ENCODE measurements at regions not wholly inside any gene's neighbourhood (a gene's known extent, or its start where the extent isn't known, plus 50 kb on each side); places are given as distances from the start of the nearest gene placed in this dataset.
"Not testable (repeated sequence)": the region's sequence is repeated elsewhere in the genome, so short reads cannot be mapped to it uniquely, and the experiment has no call there.

DNA sequence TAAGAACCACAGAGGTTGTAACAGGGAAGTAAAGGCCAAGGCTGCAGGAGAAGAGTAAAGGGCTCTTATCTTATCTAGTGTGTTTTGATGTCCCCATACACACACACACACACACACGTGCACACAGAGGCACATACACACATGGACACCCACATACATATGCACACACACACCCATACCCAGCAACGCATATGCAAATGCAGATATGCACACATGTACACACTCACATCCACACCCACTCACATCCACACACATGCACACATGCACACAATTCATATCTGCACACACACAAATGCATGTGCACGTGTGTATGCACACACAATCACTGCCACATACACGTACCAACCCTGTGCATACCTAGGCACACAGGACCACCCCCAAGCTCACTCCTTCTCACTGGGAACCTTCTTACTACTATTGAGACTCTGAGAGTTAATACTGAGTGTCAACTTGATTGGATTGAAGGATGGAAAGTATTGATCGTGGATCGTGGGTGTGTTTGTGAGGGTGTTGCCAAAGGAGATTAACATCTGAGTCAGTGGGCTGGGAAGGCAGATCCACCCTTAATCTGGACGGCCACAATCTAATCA lies 99.0 kb upstream of the AKAP13 start:
- Histone ChIP-seq H3K27ac (ENCODE audit: low read depth, low read length) (no peak overlapping the region), H3K27me3 (ENCODE audit: control insufficient read depth, insufficient read depth, low read length) (no peaks in the 10 kb centered on the region), H3K4me3 (ENCODE audit: low read depth, low read length) (no peak overlapping the region), H3K9me3 (ENCODE audit: control insufficient read depth, insufficient read depth, low read length) (no peaks in the 10 kb centered on the region)
- no peak for DNase-seq (ENCODE audit: low read depth, low spot score)
- TF ChIP-seq, protein P1, sequence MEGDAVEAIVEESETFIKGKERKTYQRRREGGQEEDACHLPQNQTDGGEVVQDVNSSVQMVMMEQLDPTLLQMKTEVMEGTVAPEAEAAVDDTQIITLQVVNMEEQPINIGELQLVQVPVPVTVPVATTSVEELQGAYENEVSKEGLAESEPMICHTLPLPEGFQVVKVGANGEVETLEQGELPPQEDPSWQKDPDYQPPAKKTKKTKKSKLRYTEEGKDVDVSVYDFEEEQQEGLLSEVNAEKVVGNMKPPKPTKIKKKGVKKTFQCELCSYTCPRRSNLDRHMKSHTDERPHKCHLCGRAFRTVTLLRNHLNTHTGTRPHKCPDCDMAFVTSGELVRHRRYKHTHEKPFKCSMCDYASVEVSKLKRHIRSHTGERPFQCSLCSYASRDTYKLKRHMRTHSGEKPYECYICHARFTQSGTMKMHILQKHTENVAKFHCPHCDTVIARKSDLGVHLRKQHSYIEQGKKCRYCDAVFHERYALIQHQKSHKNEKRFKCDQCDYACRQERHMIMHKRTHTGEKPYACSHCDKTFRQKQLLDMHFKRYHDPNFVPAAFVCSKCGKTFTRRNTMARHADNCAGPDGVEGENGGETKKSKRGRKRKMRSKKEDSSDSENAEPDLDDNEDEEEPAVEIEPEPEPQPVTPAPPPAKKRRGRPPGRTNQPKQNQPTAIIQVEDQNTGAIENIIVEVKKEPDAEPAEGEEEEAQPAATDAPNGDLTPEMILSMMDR (IDR thresholded peaks at IDR 0.05; ENCODE audit: low read depth, low read length) = no peak
- POLR2A ChIA-PET = no interaction called here
- CTCF ChIA-PET = interaction anchor here (0.5 kb wide), 1 partner anchor 325 kb away, joined by 4 read pairs; no protein-coding TSS in a partner anchor

DNA sequence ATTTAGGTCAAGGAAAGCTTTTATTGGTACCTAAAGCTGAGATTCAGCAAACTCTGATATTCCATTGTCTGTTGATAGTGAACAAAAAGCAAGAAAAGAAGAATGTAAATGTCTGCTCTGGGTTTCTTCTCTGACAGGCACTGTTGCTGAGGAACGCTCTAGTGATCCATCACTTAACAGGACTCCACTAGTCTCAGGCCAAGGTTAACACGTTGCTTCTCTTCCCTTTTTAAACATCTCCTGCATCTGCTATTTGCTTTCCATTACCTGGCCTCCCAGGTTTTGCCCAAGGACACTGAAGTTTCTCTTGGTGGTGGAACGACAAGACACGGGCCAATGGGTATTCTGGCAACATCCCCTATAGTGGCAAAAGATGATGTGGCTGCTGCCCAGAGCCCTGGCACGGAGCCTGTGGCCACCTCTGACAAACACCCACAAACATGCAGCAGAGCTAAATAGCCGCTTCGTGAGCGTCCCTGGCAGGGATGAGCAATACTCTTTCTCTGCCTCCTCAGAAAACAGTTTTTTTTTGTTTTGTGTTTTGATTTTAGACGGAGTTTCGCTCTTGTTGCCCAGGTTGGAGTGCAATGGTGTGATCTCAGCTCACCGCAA lies 97.8 kb upstream of the AKAP13 start:
- POLR2A ChIA-PET = no interaction called here
- TF ChIP-seq, protein P1 (IDR thresholded peaks at IDR 0.05; ENCODE audit: low read depth, low read length) = no peak
- H3K4me3 ChIP-seq (ENCODE audit: low read depth, low read length) = no peak overlapping the region
- no peak overlapping the region for H3K27ac ChIP-seq (ENCODE audit: low read depth, low read length)
- H3K9me3 ChIP-seq (ENCODE audit: control insufficient read depth, insufficient read depth, low read length) = no peaks in the 10 kb centered on the region
- peak; percentile 27 for DNase-seq (ENCODE audit: low read depth, low spot score)
- CTCF ChIA-PET = interaction anchor here (0.9 kb wide), 1 partner anchor 558 kb away, joined by 3 read pairs; no protein-coding TSS in a partner anchor
- H3K27me3 ChIP-seq (ENCODE audit: control insufficient read depth, insufficient read depth, low read length) = no peaks in the 10 kb centered on the region

DNA sequence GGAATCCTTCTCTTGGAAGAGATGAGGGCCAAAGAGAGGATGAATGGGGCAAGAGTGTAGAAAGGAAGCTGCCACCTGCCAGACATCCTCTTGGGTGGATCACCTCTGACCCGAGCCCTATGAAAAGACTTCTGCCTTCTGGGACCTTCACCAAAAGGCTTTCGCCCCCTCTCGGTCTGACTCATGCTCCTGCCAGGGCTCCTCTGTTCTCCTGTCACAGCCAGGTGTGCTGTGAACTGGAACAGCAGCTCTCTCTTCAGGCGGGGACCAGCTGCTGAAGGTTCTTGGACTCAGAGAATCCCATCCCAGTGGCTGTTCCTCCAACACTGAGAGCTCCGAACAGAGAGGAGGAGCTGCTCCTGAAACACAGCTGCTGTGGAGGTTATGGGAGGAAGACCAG lies 96.6 kb upstream of the AKAP13 start:
- H3K9me3 ChIP-seq (ENCODE audit: control insufficient read depth, insufficient read depth, low read length); DNase-seq (ENCODE audit: low read depth, low spot score); CTCF ChIA-PET; H3K4me3 ChIP-seq (ENCODE audit: low read depth, low read length); H3K27ac ChIP-seq (ENCODE audit: low read depth, low read length); H3K27me3 ChIP-seq (ENCODE audit: control insufficient read depth, insufficient read depth, low read length); POLR2A ChIA-PET: not testable (repeated sequence)

DNA sequence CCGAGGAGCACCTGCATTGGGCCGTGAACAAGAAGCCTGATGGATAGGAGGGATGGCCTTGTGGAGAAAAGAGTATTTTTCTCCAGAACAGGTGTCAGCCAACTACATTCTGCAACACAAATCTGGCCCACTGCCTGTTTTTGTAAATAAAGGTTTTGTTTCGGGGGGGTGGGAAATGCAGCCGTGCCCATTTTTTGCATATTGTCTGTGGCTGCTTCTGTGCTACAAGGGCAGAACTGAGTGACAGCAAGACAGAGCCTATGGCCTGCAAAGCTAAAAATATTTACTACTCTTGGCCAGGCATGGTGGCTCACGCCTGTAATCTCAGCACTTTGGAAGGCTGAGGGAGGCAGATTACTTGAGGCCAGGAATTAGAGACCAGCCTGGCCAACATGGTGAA lies 95.9 kb upstream of the AKAP13 start:
- POLR2A ChIA-PET = no interaction called here
- Histone ChIP-seq H3K27me3 (ENCODE audit: control insufficient read depth, insufficient read depth, low read length) (no peaks in the 10 kb centered on the region), H3K27ac (ENCODE audit: low read depth, low read length) (no peak overlapping the region), H3K4me3 (ENCODE audit: low read depth, low read length) (no peak overlapping the region), H3K9me3 (ENCODE audit: control insufficient read depth, insufficient read depth, low read length) (no peaks in the 10 kb centered on the region)
- DNase-seq (ENCODE audit: low read depth, low spot score) = no peak
- TF ChIP-seq, protein P1 (IDR thresholded peaks at IDR 0.05; ENCODE audit: low read depth, low read length) = no peak
- CTCF ChIA-PET = no interaction called here

DNA sequence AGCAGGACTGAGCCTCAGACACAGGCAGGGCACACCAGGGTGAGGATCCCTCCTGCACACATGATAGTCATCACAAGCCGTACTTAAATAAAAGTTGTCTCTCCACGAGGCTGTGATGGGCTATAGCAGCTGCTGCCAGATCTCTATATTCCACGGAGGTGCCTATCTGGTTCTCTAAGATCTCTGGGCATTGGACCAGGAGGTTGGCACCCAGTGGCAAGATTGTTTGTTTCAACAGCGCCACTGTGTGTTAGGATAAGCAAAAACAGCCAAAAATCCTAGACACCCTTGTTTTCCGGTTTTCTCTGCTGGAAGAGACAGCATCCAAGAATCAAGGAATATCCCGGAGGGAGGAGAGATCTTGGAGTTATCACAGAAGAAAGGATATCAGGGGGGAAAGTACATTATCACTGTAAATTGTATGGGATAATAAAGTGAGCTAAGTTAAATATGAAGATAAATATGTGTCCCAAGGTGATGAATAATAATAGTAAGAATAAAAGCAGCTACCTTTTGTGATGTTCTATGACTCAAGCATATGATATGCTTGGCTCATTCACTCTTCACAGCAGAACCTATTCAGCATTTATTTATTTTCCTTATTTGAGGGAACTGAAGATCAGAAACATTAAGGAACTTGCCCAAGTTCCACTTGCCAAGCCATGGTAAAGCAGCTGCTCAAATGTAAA lies 90.6 kb upstream of the AKAP13 start:
- Histone ChIP-seq H3K27ac (ENCODE audit: low read depth, low read length) (no peak overlapping the region), H3K27me3 (ENCODE audit: control insufficient read depth, insufficient read depth, low read length) (no peaks in the 10 kb centered on the region), H3K4me3 (ENCODE audit: low read depth, low read length) (no peak overlapping the region), H3K9me3 (ENCODE audit: control insufficient read depth, insufficient read depth, low read length) (no peaks in the 10 kb centered on the region)
- ChIA-PET POLR2A (interaction anchor here (0.6 kb wide), 1 partner anchor 62 kb away, joined by 7 read pairs; no protein-coding TSS in a partner anchor), CTCF (interaction anchor here (0.5 to 2.0 kb wide), 24 partner anchors 10 to 702 kb away, joined by 3 to 9 read pairs (median 4); no protein-coding TSS in a partner anchor)
- no peak for DNase-seq (ENCODE audit: low read depth, low spot score)
- TF ChIP-seq, protein P1 (IDR thresholded peaks at IDR 0.05; ENCODE audit: low read depth, low read length) = peak; percentile 55

DNA sequence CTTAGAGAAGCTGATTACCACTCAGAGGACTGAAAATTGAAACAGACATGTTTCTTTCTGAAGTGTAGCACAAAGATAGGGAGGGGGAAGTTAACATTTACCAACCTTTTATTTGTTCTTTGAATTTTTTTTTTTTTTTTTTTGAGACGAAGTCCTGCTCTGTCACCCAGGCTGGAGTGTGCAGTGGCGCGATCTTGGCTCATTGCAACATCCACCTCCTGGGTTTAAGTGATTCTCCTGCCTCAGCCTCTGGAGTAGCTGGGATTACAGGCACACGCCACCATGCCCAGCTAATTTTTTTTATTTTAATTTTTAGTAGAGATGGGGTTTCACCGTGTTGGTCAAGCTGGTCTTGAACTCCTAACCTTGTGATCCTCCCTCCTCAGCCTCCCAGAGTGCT lies 87.8 kb upstream of the AKAP13 start:
- not testable (repeated sequence) for H3K27ac ChIP-seq (ENCODE audit: low read depth, low read length); H3K9me3 ChIP-seq (ENCODE audit: control insufficient read depth, insufficient read depth, low read length); DNase-seq (ENCODE audit: low read depth, low spot score); H3K4me3 ChIP-seq (ENCODE audit: low read depth, low read length); H3K27me3 ChIP-seq (ENCODE audit: control insufficient read depth, insufficient read depth, low read length)
- ChIA-PET CTCF (interaction anchor here (0.6 to 1.0 kb wide), 4 partner anchors 20 to 400 kb away, joined by 3 to 4 read pairs (median 4); no protein-coding TSS in a partner anchor), POLR2A (interaction anchor here (0.7 kb wide), 1 partner anchor 18 kb away, joined by 6 read pairs; no protein-coding TSS in a partner anchor)

Measured in AG04450 (cell line).